HCT116 (cell line): ENCODE measurements at regions not wholly inside any gene's neighbourhood (a gene's known extent, or its start where the extent isn't known, plus 50 kb on each side); places are given as distances from the start of the nearest gene placed in this dataset.

Experiments
- ATAC-seq: fragments of 200-7000 bp; cut with Tn5 transposase; 2 replicates; pipeline ENCODE4 v1.9.1; 2020; ENCODE audit warnings: mild to moderate bottlenecking, moderate library complexity
- BruUV-seq: library from RNA; stranded (reverse); fragments of 400-500 nt; replicated peaks from 2 replicates; lab custom pipeline; 2021; lab: Mats Ljungman, UMichigan
- CTCF ChIA-PET: fragments of 300-600 bp; sonication (Branson Sonifier 250); formaldehyde crosslinking; loops from one replicate; lab custom pipeline; 2021; ENCODE audit warnings: antibody characterized with exemption; lab: Charles Lee
- POLR2A ChIA-PET: fragments of 300-600, 350-600 bp; sonication (Branson Sonifier 250); formaldehyde crosslinking; loops from one replicate; lab custom pipeline; 2021; ENCODE audit warnings: antibody characterized with exemption; lab: Charles Lee
- RAD21 ChIA-PET, 2 experiments: fragments of 300-600 bp; sonication (Branson Sonifier 250); formaldehyde crosslinking; loops; one replicate each; lab custom pipeline; 2023; ENCODE audit warnings: low total read pairs in 2 of 2; ENCODE audit not compliant: uncharacterized antibody in 2 of 2, unreplicated experiment in 2 of 2, low non-redundant PET in 1 of 2; lab: Charles Lee
- DNase-seq: peaks from one replicate; pipeline ENCODE4 v3.0.0-alpha.2; 2010; ENCODE audit warnings: low read depth, low spot score
- H2AFZ ChIP-seq: fragments of 200-600 bp; shearing (Covaris generic), sonication (generic); 2 replicates; pipeline ENCODE4 v1.6.1; 2017; ENCODE audit warnings: low read depth, mixed run types, mixed read lengths, antibody characterized with exemption, low read length; ENCODE audit not compliant: poor library complexity, severe bottlenecking
- H3K27ac ChIP-seq: 2 replicates; pipeline ENCODE4 v1.5.1; 2012; ENCODE audit warnings: low read depth, low read length
- H3K27me3 ChIP-seq: fragments of 200-600 bp; sonication (generic); 2 replicates; pipeline ENCODE4 v1.6.1; 2016; ENCODE audit warnings: mixed run types, low read length, mixed read lengths; ENCODE audit not compliant: insufficient read depth
- H3K36me3 ChIP-seq, 2 experiments: fragments of 200-500 bp in 1 of 2; fragments of 200-600 bp in 1 of 2; sonication (Bioruptor generic) in 1 of 2; sonication (generic) in 1 of 2; 2 replicates each; pipeline versions ENCODE4 v1.5.1 to v1.6.1; 2014 to 2016; ENCODE audit warnings: low read length in 2 of 2, inconsistent platforms in 1 of 2, mixed read lengths in 1 of 2, mixed run types in 1 of 2; ENCODE audit not compliant: insufficient read depth in 2 of 2, control insufficient read depth in 1 of 2
- H3K4me1 ChIP-seq, 2 experiments: fragments of 200-600 bp in 1 of 2; sonication (generic) in 1 of 2; 2 replicates each; pipeline versions ENCODE4 v1.5.1 to v1.6.1; 2012 to 2017; ENCODE audit warnings: low read length in 2 of 2, inconsistent platforms in 1 of 2, mild to moderate bottlenecking in 1 of 2, mixed read lengths in 1 of 2, mixed run types in 1 of 2, moderate library complexity in 1 of 2; ENCODE audit not compliant: insufficient read depth in 2 of 2, control insufficient read depth in 1 of 2
- H3K4me2 ChIP-seq: fragments of 200-600 bp; sonication (generic); 2 replicates; pipeline ENCODE4 v1.6.1; 2017; ENCODE audit warnings: mixed run types, low read length, mixed read lengths
- H3K4me3 ChIP-seq, 2 experiments: fragments of 200-600 bp in 1 of 2; sonication (generic) in 1 of 2; replicated peaks in 1 of 2; 2 replicates each; pipeline ENCODE4 v1.5.1; 2011 to 2016; ENCODE audit warnings: low read length in 2 of 2, control low read depth in 1 of 2, low read depth in 1 of 2, mild to moderate bottlenecking in 1 of 2, mixed read lengths in 1 of 2, mixed run types in 1 of 2
- H3K79me2 ChIP-seq: fragments of 200-600 bp; sonication (generic); 2 replicates; pipeline ENCODE4 v1.6.1; 2017; ENCODE audit warnings: mild to moderate bottlenecking, mixed run types, low read length, moderate library complexity, mixed read lengths; ENCODE audit not compliant: insufficient read depth
- H3K9ac ChIP-seq: fragments of 200-600 bp; sonication (generic); 2 replicates; pipeline ENCODE4 v1.6.1; 2016; ENCODE audit warnings: low read length, mixed read lengths
- H3K9me2 ChIP-seq: fragments of 200-600 bp; sonication (generic), shearing (Covaris generic); 2 replicates; pipeline ENCODE4 v1.6.1; 2017; ENCODE audit warnings: mixed run types, mild to moderate bottlenecking, moderate library complexity; ENCODE audit not compliant: insufficient read depth
- H3K9me3 ChIP-seq, 2 experiments: fragments of 200-500 bp in 1 of 2; fragments of 200-600 bp in 1 of 2; sonication (Bioruptor generic) in 1 of 2; sonication (generic) in 1 of 2; 2 replicates each; pipeline ENCODE4 v1.6.1; 2014 to 2017; ENCODE audit warnings: low read length in 2 of 2, mixed read lengths in 2 of 2, inconsistent platforms in 1 of 2, low read depth in 1 of 2, mild to moderate bottlenecking in 1 of 2, mixed run types in 1 of 2, moderate library complexity in 1 of 2; ENCODE audit not compliant: control insufficient read depth in 1 of 2, insufficient read depth in 1 of 2
- H4K20me1 ChIP-seq: fragments of 200-600 bp; sonication (generic), shearing (Covaris generic); 2 replicates; pipeline ENCODE4 v1.6.1; 2017; ENCODE audit warnings: mixed run types, mild to moderate bottlenecking, moderate library complexity; ENCODE audit not compliant: insufficient read depth
- CTCF ChIP-seq, 3 experiments: fragments of 200-600 bp in 1 of 3; sonication (generic) in 1 of 3; IDR thresholded peaks in 2 of 3; conservative IDR thresholded peaks in 1 of 3; 2 replicates each; pipeline ENCODE4 v1.5.1; 2012 to 2017; ENCODE audit warnings: low read depth in 2 of 3, low read length in 2 of 3, antibody characterized with exemption in 1 of 3, borderline replicate concordance in 1 of 3, control low read depth in 1 of 3, mild to moderate bottlenecking in 1 of 3, mixed read lengths in 1 of 3, mixed run types in 1 of 3, moderate library complexity in 1 of 3; ENCODE audit not compliant: insufficient read depth in 1 of 3
- EGR1 ChIP-seq: IDR thresholded peaks from 2 replicates; pipeline ENCODE4 v1.6.1; 2012; ENCODE audit warnings: low read depth
- EZH2 ChIP-seq: fragments of 200-600 bp; sonication (generic); IDR thresholded peaks from 2 replicates; pipeline ENCODE4 v1.6.1; 2017; ENCODE audit warnings: antibody characterized with exemption, mixed run types
- FOSL1 ChIP-seq: IDR thresholded peaks from 2 replicates; pipeline ENCODE4 v1.6.1; 2012; ENCODE audit warnings: low read depth
- MAX ChIP-seq: IDR thresholded peaks from 2 replicates; pipeline ENCODE4 v1.6.1; 2012
- RAD21 ChIP-seq: IDR thresholded peaks from 2 replicates; pipeline ENCODE4 v1.6.1; 2012; ENCODE audit warnings: low read depth, mild to moderate bottlenecking
- REST ChIP-seq: IDR thresholded peaks from 2 replicates; pipeline ENCODE4 v1.6.1; 2012; ENCODE audit warnings: low read depth
- SRF ChIP-seq: IDR thresholded peaks from 2 replicates; pipeline ENCODE4 v1.6.1; 2012; ENCODE audit warnings: low read depth
- YY1 ChIP-seq: IDR thresholded peaks from 2 replicates; pipeline ENCODE4 v1.6.1; 2011; ENCODE audit warnings: low read length, low read depth, moderate library complexity, mild to moderate bottlenecking; ENCODE audit not compliant: insufficient replicate concordance; ENCODE audit errors: extremely low read depth
- ZBTB33 ChIP-seq: IDR thresholded peaks from 2 replicates; pipeline ENCODE4 v1.6.1; 2011; ENCODE audit warnings: mild to moderate bottlenecking, low read length, moderate library complexity; ENCODE audit not compliant: insufficient replicate concordance; ENCODE audit errors: extremely low read depth
- ZFX ChIP-seq: fragments of 450-650 bp; IDR thresholded peaks from 2 replicates; pipeline ENCODE4 v1.6.1; 2017
- ZNF274 ChIP-seq: fragments of 200-500 bp; sonication (Bioruptor generic); IDR thresholded peaks from 2 replicates; pipeline ENCODE4 v1.6.1; 2014; ENCODE audit warnings: mild to moderate bottlenecking, low read depth, low read length, inconsistent platforms
- intact Hi-C: fragments of 100-400 bp; cut with micrococcal nuclease; formaldehyde crosslinking; loops from 2 replicates; pipeline ENCODE4 v1.10.0; 2022

- BruUV-seq: no TSS peak
- TF ChIP-seq REST: no peak
- no peak for TF ChIP-seq EGR1
- no peak for TF ChIP-seq ZBTB33
- TF ChIP-seq ZFX: no peak
- no peak for TF ChIP-seq YY1
- no peak for TF ChIP-seq SRF
- no peak for TF ChIP-seq CTCF (IDR thresholded peaks at IDR 0.05 in 2 of 3, conservative IDR thresholded peaks at IDR 0.05 in 1 of 3; ENCODE audit: borderline replicate concordance in 1 of 3, insufficient read depth in 1 of 3, low read depth in 2 of 3, low read length in 2 of 3)
- no peak for TF ChIP-seq RAD21
- no peak for TF ChIP-seq MAX
- no peak for TF ChIP-seq ZNF274
- no peak for TF ChIP-seq EZH2
- no peak for TF ChIP-seq FOSL1
- Histone ChIP-seq H3K9me3 (no peaks in the 10 kb centered on the region), H3K4me3 (no peak overlapping the region), H3K9ac (no peak overlapping the region), H3K79me2 (no peaks in the 10 kb centered on the region), H3K4me1 (peaks cover 0 to 5% of the 10 kb centered on the region in 2 experiments; a peak in 2 of 4 replicates), H3K9me2 (no peaks in the 10 kb centered on the region), H2AFZ (peak overlapping the region; percentile 15), H3K27ac (no peak overlapping the region), H4K20me1 (no peaks in the 10 kb centered on the region), H3K36me3 (no peaks in the 10 kb centered on the region), H3K27me3 (no peaks in the 10 kb centered on the region), H3K4me2 (no peak overlapping the region)
- DNase-seq: no peak
- ChIA-PET CTCF (no interaction called here), RAD21 (no interaction called here), POLR2A (no interaction called here)
- no peak for ATAC-seq
- intact Hi-C loops: no loop called here
These were observed 663.2 kb upstream of the RGS18 start for GRCh38 chr1:191495040-191495439.
